ENCODE measurements at regions not wholly inside any gene's neighbourhood (a gene's known extent, or its start where the extent isn't known, plus 50 kb on each side); places are given as distances from the start of the nearest gene placed in this dataset.
A peak's percentile ranks its signal among the peaks of the same experiment; 100 is the strongest.
"Not testable (repeated sequence)": the region's sequence is repeated elsewhere in the genome, so short reads cannot be mapped to it uniquely, and the experiment has no call there.

GRCh38 chr1:234816186-234816851 lies 206.3 kb upstream of the IRF2BP2 start:
- H3K27me3 ChIP-seq (replicated peaks); H3K4me3 ChIP-seq (ENCODE audit: low read depth, low read length); H3K27ac ChIP-seq; H3K36me3 ChIP-seq (replicated peaks); DNase-seq; in situ Hi-C loops (cut with HindIII; ENCODE audit: low pct_ligation_motif_present, low sequenced_read_pairs): not testable (repeated sequence)

- H3K4me3 ChIP-seq (ENCODE audit: low read depth, low read length); H3K27ac ChIP-seq; H3K36me3 ChIP-seq (replicated peaks); H3K27me3 ChIP-seq (replicated peaks); in situ Hi-C loops (cut with HindIII; ENCODE audit: low pct_ligation_motif_present, low sequenced_read_pairs); DNase-seq: not testable (repeated sequence)
These were observed 205.4 kb upstream of the IRF2BP2 start for GRCh38 chr1:234815295-234815815.

- DNase-seq; in situ Hi-C loops (cut with HindIII; ENCODE audit: low pct_ligation_motif_present, low sequenced_read_pairs): not testable (repeated sequence)
These were observed 204.3 kb upstream of the IRF2BP2 start for GRCh38 chr1:234814235-234814634.

GRCh38 chr1:234811824-234812223 lies 201.8 kb upstream of the IRF2BP2 start:
- H3K27me3 ChIP-seq (replicated peaks); H3K27ac ChIP-seq; H3K36me3 ChIP-seq (replicated peaks); in situ Hi-C loops (cut with HindIII; ENCODE audit: low pct_ligation_motif_present, low sequenced_read_pairs); H3K4me3 ChIP-seq (ENCODE audit: low read depth, low read length): not testable (repeated sequence)
- peak; percentile 96 for DNase-seq

More at GRCh38 chr1:234814235-234814634, 204.3 kb upstream of the IRF2BP2 start:
- not testable (repeated sequence) for H3K27ac ChIP-seq; H3K27me3 ChIP-seq (replicated peaks); H3K4me3 ChIP-seq (ENCODE audit: low read depth, low read length); H3K36me3 ChIP-seq (replicated peaks)

- H3K27ac ChIP-seq; DNase-seq; in situ Hi-C loops (cut with HindIII; ENCODE audit: low pct_ligation_motif_present, low sequenced_read_pairs); H3K36me3 ChIP-seq (replicated peaks); H3K27me3 ChIP-seq (replicated peaks); H3K4me3 ChIP-seq (ENCODE audit: low read depth, low read length): not testable (repeated sequence)
These were observed 200.7 kb upstream of the IRF2BP2 start for GRCh38 chr1:234810726-234811125.

- H3K36me3 ChIP-seq (replicated peaks); in situ Hi-C loops (cut with HindIII; ENCODE audit: low pct_ligation_motif_present, low sequenced_read_pairs); H3K27ac ChIP-seq; H3K4me3 ChIP-seq (ENCODE audit: low read depth, low read length); DNase-seq; H3K27me3 ChIP-seq (replicated peaks): not testable (repeated sequence)
These were observed 199.9 kb upstream of the IRF2BP2 start for GRCh38 chr1:234809854-234810245.

GRCh38 chr1:234808943-234809853 lies 199.2 kb upstream of the IRF2BP2 start:
- peak; percentile 53 for DNase-seq
- in situ Hi-C loops (cut with HindIII; ENCODE audit: low pct_ligation_motif_present, low sequenced_read_pairs) = not testable (repeated sequence)

GRCh38 chr1:234808459-234808858 lies 198.5 kb upstream of the IRF2BP2 start:
- in situ Hi-C loops (cut with HindIII; ENCODE audit: low pct_ligation_motif_present, low sequenced_read_pairs); H3K36me3 ChIP-seq (replicated peaks); H3K27me3 ChIP-seq (replicated peaks); DNase-seq; H3K27ac ChIP-seq; H3K4me3 ChIP-seq (ENCODE audit: low read depth, low read length): not testable (repeated sequence)

More at GRCh38 chr1:234808943-234809853, 199.2 kb upstream of the IRF2BP2 start:
- not testable (repeated sequence) for H3K4me3 ChIP-seq (ENCODE audit: low read depth, low read length); H3K36me3 ChIP-seq (replicated peaks); H3K27ac ChIP-seq; H3K27me3 ChIP-seq (replicated peaks)

GRCh38 chr1:234807705-234808104 lies 197.7 kb upstream of the IRF2BP2 start:
- H3K36me3 ChIP-seq (replicated peaks); H3K27me3 ChIP-seq (replicated peaks); DNase-seq; H3K27ac ChIP-seq; in situ Hi-C loops (cut with HindIII; ENCODE audit: low pct_ligation_motif_present, low sequenced_read_pairs); H3K4me3 ChIP-seq (ENCODE audit: low read depth, low read length): not testable (repeated sequence)

GRCh38 chr1:234802586-234802985 lies 192.6 kb upstream of the IRF2BP2 start:
- not testable (repeated sequence) for H3K4me3 ChIP-seq (ENCODE audit: low read depth, low read length)

GRCh38 chr1:234801636-234802035 lies 191.7 kb upstream of the IRF2BP2 start:
- H3K27me3 ChIP-seq (replicated peaks); H3K36me3 ChIP-seq (replicated peaks); DNase-seq; H3K27ac ChIP-seq; H3K4me3 ChIP-seq (ENCODE audit: low read depth, low read length); in situ Hi-C loops (cut with HindIII; ENCODE audit: low pct_ligation_motif_present, low sequenced_read_pairs): not testable (repeated sequence)

More at GRCh38 chr1:234802586-234802985, 192.6 kb upstream of the IRF2BP2 start:
- H3K27ac ChIP-seq; H3K27me3 ChIP-seq (replicated peaks); in situ Hi-C loops (cut with HindIII; ENCODE audit: low pct_ligation_motif_present, low sequenced_read_pairs); DNase-seq; H3K36me3 ChIP-seq (replicated peaks): not testable (repeated sequence)

GRCh38 chr1:234801147-234801546 lies 191.2 kb upstream of the IRF2BP2 start:
- in situ Hi-C loops (cut with HindIII; ENCODE audit: low pct_ligation_motif_present, low sequenced_read_pairs); H3K27me3 ChIP-seq (replicated peaks); H3K4me3 ChIP-seq (ENCODE audit: low read depth, low read length); H3K36me3 ChIP-seq (replicated peaks); H3K27ac ChIP-seq; DNase-seq: not testable (repeated sequence)

GRCh38 chr1:234800563-234800962 lies 190.6 kb upstream of the IRF2BP2 start:
- H3K27me3 ChIP-seq (replicated peaks); H3K4me3 ChIP-seq (ENCODE audit: low read depth, low read length); H3K27ac ChIP-seq; in situ Hi-C loops (cut with HindIII; ENCODE audit: low pct_ligation_motif_present, low sequenced_read_pairs); H3K36me3 ChIP-seq (replicated peaks); DNase-seq: not testable (repeated sequence)

- H3K27me3 ChIP-seq (replicated peaks); in situ Hi-C loops (cut with HindIII; ENCODE audit: low pct_ligation_motif_present, low sequenced_read_pairs); H3K4me3 ChIP-seq (ENCODE audit: low read depth, low read length); H3K36me3 ChIP-seq (replicated peaks); H3K27ac ChIP-seq; DNase-seq: not testable (repeated sequence)
These were observed 189.2 kb upstream of the IRF2BP2 start for GRCh38 chr1:234799021-234799689.

Data from brain microvascular endothelial cell (primary cell).